CD4-positive, alpha-beta T cell treated with Interleukin-6 for 4 hours (primary cell): ENCODE measurements at regions not wholly inside any gene's neighbourhood (a gene's known extent, or its start where the extent isn't known, plus 50 kb on each side); places are given as distances from the start of the nearest gene placed in this dataset.
"Not testable (repeated sequence)": the region's sequence is repeated elsewhere in the genome, so short reads cannot be mapped to it uniquely, and the experiment has no call there.

Source experiments
- DNase-seq: peaks from one replicate; pipeline ENCODE4 v3.0.0-alpha.2; 2020; ENCODE audit warnings: mixed read lengths

DNA sequence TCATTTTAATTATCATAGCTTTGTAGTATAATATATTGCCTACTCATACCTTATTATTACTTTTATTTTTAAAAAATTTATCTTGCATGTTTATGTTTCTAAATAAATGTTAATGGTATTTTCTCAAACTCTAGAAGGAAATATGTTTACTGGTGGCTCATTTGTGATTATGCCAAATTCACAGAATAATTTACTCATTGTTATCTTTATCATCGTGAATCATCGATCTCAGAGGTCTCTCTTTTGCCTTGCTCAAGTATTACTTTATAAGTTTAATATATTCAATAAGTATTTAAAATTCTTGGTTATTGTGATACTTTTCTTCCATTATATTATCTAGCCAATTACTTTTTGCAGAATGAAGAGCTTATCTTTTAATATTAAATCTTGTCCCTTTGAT, 836.7 kb upstream of the ADAMTS5 start:
- DNase-seq, result no peak

DNA sequence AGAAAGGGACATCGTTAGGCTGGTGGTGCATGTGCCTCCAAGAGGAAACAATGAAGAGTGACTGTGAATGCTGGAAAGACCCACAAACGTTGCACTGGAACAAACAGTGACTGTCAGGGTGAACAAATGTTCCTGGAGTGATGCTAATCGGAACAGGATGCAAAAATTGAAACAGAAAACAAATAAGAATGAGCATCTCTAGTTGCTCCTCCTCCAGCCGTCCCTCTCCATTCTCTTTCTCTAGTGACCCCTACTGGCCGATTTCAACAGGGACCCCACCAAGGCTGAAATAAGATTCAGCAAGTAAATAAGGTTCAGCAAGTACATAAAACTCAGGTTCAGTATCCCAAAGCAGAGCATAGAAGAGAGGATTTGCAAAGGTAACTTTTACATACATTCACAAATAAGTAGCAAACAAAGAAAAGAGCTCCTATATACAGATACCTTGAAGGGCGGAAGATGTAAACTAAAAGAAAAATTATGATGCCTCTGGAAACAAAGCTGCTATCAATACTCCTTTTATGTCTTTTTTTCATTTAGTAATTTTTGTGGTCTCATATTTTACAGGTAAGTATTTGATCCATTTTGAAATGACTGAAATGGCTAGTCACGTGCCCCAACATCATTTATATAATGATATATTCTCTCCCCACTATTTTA, 836.1 kb upstream of the ADAMTS5 start:
- DNase-seq, result no peak

DNA sequence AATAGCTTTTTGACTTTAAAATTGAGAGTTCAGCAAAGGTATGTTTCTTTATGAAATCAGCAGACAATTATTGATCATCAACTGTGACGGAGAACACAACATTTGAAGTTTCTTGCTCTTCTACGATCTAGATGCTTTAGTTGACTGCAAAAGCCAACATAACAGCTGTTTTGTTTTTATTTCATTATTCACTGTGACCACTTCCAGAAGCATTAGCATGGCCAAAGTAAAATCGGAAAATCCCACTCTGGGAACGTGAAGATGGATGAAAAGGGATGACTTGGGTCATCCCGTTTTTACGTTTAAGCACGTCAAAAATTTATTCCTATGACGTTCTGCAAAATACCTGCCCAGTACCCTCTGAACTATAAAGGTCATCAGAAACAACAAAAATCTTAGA, 833.0 kb upstream of the ADAMTS5 start:
- DNase-seq, result no peak

DNA sequence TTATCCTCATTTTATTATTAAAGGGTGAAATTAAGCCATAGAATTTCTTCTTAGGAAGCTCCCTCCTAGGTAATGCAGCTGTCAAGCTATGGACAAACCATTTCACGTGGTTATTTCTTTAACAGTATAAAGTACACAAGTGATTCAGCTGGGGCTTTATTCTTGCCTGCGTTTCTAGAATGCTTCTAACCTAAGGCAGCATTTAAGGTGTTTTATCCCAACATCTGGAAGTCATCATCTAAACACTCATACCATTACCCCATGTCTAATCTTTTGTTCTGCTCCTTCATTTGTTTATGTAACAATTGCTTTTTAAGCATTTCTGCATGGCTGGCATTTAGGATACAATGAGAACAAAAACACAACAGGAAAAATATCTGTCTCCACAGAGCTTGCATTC, 829.2 kb upstream of the ADAMTS5 start:
- DNase-seq, result no peak

DNA sequence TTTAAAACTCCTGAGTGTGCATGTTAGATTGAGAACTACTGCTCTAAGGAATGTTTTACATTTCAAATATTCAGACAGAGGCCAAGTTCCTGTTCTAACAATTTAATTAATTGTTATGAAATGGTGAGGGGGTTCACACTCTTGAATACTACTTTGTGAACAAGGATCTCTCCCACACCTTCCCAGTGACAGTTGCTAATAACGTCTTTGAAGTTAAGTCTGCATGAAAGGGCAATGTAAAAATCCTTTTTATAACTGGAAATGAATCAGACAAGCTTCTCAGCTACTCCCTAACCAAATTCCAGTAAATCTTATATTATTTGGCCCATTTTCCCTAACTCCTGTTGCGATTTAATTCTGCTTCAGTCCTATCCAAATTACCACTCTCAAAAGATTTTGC, 828.5 kb upstream of the ADAMTS5 start:
- DNase-seq, result no peak

DNA sequence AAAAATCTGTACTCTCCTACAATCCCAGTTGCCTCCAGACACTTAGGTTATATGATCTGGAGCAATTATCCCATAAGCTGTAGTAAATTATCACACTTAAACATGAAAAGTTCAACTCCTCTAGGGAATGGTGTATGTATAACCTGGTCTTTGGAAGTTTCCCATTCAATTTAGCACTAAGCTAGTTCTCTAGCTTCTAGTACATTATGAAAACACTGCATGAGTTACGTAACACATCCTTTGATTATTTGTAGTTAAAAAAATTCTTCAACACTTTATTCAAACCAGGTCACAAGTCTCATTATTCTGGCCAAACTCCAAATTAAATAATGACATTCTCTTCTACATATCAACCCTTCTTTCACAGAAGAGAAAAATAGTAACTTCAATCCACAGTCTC, 827.0 kb upstream of the ADAMTS5 start:
- no peak for DNase-seq

DNA sequence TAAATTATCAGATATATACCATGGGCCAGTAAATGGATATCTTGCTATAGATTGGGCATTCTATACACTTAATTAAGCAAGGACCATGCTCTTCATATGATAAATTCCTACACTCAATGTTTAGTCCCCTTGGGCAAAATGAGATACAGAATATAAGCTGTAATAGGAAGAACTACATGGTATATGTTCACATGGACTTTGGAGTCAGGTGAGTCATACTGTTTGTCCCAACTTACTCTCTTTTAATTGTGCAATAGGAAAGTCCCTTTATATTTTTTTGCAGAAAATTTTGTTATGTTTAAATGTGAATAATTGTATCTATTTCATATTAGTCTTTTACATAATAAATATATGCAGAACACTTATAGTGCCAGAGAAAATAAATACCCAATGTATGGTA, 820.2 kb upstream of the ADAMTS5 start:
- DNase-seq, result no peak

DNA sequence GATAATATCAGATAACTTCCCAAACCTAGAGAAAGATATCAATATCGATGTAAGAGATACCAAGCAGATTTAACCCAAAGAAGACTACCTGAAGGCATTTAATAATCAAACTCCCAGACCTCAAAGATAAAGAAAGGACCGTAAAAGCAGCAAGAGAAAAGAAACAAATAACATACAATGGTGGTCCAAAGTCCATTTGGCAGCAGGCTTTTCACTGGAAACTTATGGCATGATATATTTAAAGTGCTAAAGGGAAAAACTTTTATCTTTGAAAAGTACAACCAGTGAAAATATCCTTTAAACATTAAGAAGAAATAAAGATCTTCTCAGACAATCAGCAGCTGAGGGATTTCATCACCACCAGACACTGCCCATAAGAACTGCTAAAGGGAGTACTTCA, 812.7 kb upstream of the ADAMTS5 start:
- no peak for DNase-seq

DNA sequence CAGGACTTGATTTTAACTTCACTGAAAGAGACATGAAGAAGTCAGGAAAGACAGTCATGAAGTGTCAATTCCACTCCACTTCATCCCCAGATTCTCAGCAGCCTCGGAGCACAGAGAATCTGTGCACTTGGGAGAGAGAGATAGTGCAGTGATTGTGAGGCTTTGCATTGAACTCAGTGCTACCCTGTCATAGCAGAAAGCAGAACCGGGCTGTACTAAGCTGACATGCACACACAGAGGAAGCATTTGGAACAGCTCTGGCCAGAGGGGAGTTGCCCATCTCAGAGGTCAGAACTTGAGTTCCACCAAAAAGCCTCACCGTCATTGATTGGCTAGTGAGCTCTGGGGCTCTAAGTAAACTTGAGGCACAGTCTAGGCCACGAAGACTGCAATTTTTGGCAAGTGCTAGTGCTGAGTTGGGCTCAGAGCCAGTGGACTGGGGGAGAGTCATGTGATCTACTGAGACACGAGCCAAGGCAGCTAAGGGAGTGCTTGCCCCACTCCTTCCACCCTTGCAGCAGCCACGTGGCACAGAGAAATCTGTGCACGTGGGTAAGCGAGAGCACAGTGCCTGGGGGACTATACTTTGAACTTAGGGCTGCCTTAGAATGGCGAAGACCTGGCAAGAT, 810.2 kb upstream of the ADAMTS5 start:
- DNase-seq, result no peak

DNA sequence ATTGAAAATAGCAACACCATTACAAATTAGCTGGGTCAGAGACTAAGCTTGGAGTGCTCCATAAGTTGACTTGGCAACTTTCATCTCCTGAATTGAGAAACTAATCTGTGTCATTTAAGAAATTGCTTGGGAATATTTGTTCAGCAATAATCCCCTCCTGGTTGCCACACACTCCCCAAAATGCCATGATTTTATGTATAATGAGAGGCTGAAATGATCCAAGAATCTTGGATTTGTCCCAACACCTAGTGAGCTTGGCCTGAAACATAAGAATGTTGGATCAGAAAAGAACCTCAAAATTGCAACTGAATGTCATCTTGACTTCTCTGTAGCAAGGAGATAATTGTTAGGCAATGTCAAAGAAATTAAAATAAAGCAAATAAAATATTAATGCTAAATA, 805.9 kb upstream of the ADAMTS5 start:
- DNase-seq, result no peak

DNA sequence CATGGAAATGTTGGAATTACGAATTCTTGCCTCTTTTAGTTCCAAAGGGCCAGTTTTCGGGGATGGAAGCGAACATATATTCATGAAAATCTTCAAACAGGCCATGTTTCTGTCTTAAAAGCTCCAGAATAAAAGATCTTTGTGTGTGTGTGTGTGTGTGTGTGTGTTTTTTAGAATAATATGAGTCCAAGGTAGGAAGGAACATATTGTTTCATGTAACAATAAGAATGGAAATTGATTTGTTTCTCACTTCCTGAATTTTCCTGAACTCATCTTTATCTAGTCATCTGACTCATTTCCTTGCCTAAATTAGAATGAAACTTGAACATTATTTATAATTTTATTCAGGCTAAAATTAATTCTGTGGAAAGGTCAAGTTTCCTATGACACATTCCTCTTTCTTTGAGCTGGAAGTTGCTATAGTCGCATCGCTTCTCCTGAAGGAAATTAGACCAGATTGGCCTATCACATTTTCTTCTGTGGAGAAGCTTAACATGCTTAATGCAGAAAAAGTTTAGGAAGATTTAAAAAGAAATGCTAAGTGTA, 805.1 kb upstream of the ADAMTS5 start:
- no peak for DNase-seq

DNA sequence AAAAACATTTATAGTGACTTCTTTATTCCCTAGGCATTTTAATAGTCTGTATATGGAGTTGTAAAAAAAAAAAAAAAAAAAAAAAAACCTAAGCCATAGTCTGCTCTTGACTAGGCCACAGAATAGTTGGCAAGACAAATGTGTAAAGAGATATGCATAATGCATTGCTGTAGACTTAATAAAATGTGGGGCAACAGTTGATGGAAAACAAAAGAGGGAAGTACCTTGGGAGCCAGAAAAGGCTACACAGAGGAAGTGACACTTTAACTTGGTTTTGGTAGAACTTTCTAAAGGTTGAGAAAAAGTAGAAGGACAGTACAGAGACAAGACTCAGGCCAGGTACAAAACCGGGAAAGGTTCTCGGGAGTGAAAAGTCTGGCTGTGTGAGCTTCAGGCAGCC, 802.9 kb upstream of the ADAMTS5 start:
- no peak for DNase-seq

DNA sequence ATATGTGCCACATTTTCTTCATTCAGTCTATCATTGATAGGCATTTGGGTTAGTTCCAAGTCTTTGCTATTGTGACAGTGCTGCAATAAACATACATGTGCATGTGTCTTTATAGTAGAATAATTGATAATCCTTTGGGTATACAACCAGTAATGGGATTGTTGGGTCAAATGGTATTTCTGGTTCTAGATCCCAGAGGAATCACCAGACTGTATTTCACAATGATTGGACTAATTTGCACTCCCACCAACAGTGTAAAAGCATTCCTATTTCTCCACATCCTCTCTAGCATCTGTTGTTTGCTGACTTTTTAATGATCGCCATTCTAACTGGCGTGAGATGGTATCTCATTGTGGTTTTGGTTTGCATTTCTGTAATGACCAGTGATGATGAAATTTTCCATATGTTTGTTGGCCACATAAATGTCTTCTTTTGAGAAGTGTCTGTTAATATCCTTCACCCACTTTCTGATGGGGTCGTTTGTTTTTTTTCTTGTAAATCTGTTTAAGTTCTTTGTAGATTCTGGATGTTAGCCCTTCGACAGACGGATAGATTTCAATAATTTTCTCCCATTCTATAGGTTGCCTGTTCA, 801.3 kb upstream of the ADAMTS5 start:
- DNase-seq, result not testable (repeated sequence)

DNA sequence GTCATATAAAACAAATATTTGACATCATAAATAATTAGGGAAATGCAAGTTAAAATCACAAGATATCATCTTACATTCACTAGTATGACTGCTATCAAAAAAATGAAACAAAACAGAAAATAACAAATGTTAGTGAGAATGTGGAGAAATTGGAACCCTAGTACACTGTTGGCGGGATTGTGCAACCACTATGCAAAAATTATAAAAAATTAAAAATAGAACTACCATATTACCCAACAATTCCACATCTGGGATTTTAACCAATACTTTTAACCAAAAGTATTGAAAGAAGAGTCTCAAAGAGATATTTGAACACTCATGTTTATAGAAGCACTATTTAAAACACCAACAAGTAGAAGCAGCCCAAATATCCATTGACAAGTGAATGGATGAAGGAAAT, 797.2 kb upstream of the ADAMTS5 start:
- DNase-seq, result no peak

DNA sequence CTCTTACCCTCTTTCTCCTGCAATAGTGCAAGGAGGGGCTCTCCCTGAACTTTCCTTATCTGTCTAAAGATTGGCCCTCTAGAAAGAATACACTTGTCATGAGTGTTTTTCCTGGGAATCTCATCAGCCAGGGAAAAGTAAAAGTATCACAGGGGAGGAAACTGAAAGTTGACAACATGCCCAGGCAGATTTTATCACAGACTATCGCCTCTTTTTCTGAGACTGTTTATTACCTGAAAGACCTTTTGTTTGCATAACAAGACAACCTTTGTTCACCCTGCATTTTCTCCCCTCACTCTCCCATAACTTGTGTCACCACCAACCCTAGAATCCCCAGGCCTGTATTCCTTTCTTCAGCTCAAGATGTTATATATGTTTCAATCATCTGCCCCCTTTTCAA, 794.7 kb upstream of the ADAMTS5 start:
- DNase-seq, result no peak

DNA sequence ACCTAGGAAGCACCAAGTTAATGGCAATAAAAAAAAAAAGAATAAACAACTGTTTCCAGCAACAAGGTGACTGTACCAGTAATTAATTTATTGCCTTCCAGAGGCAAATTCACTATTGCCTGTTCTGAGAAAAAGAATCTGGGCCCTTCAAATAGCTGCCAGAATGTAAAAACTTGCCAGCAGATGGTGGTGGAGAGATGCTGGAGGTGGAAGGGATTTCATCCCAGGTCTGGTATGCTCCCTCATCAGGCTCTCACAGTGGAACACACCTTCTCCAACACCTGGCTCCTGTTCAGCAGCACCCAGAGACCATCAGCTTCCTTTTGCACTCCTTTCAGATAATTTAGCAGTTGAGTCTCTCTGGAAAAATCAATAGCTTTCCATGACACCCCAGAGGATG, 792.9 kb upstream of the ADAMTS5 start:
- no peak for DNase-seq

DNA sequence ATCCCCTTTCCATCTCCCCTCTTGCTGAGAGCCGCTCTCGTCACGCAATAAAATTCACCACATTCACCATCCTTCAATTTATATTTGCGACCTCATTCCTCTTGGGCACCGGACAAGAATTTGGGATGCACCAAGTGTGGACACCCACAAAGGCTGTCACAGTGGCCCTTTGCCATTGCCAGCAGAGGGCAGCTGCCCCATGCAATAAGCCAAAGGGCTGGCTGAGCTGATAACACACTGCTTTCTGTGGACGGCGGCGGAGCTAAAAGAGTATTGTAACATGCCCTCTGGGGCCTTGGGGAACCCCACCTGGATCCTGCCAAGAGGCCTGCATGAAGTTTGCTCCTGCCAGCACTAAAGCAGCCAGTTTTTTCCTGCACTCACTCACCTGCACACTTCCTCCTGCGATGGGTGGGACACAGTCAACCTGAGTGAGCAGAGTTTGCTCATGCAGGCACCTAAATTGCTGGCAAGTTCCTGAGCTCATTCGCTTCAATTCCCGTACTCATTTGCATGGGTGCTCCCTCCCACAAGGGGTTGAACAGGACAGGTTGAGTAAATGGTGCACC, 792.3 kb upstream of the ADAMTS5 start:
- DNase-seq, result no peak

DNA sequence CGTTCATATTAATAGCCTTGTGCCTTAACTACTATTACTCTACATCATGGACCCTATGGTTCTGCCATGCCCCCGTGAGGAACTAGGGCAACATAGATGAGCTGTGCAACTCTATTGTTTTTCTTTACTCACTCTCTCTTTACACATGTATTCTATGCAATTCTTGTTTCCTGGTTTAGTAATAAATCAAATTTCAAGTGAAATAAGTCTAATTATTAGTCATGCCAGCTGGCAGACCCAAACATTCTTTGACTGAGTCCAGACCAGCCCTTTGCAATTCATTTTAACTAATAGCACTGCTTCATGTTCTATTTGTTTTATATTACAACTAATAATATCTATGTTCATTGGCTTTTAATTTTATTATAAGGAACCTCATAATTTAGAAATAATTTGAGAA, 789.3 kb upstream of the ADAMTS5 start:
- DNase-seq, result no peak

DNA sequence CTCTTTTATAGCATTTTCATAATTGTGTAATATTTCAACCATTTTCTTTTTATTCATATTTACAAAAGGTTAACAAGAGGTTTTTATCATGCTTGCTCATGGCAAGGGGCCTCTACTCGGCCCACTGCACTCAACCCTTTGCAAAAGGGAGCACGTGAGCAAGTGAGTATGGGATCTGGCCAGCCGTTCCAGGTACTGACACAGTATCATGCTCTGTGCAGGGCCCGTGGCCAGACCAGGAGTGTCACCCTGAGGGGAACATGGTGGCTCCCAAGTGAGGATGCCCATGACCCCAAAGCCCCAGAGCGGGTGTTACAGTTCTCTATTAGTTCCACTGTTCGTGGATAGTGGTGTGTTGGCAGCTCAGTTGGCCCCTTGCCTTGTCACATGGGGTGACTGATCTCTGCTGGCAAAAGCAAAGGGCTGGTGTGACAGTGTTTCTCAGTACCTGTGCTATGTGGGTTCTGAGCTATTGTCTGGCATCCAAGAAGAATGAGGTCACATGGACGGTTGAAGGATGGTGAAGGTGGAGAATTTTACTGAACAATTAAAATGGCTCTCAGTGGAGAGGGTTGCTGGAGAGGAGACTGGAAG, 777.2 kb upstream of the ADAMTS5 start:
- DNase-seq, result no peak

DNA sequence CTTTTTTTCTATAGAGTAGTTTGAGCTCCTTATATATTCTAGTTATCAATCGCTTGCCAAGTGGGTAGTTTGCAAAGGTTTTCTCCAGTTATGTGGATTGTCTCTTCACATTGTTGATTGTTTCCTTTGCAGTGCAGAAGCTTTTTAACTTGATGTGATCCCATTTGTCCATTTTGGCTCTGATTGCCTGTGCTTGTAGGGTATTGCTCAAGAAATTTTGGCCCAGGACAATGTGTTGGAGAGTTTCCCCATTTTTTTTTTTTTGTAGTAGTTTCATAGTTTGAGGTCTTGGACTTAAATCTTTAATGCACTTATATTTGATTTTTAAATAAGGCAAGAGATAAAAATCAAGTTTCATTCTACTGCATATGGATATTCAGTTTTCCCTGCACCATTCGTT, 774.8 kb upstream of the ADAMTS5 start:
- DNase-seq, result no peak

DNA sequence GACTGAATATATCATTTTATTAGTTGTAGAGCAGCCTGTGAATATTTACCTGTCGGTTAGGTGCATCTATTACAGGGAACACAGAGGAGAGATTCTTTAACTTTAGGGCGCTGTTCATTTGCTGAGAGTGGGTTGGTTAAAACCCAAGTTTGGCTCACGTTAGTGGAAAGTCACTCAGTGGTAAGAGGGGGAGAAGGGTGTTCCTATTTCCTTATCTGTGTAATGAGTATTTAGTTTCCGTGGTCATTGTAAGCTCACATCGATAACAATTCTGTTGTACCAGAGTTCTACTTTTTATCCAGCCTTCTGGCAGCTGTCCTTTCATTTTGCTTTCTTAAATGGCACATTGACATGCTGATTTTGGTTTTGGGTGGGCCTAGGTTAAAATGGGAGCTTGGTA, 773.2 kb upstream of the ADAMTS5 start:
- no peak for DNase-seq

DNA sequence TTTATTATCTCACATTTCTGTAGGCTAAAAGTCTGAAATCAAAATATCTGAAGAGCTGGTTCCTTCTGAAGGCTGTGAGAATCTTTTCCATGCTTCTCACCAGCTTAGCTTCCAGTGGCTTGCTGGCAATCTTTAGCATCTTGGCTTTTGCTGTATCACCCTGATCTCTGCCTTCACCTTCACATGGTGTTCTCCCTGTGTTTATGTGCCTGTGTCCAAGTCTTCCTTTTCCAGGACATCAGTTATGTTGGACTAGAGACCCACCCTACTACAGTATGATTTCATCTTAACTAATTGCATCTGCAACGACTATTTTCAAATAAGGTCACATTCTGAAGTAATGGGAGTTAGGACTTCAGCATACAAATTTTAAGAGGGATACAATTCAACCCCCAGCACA, 772.3 kb upstream of the ADAMTS5 start:
- no peak for DNase-seq

DNA sequence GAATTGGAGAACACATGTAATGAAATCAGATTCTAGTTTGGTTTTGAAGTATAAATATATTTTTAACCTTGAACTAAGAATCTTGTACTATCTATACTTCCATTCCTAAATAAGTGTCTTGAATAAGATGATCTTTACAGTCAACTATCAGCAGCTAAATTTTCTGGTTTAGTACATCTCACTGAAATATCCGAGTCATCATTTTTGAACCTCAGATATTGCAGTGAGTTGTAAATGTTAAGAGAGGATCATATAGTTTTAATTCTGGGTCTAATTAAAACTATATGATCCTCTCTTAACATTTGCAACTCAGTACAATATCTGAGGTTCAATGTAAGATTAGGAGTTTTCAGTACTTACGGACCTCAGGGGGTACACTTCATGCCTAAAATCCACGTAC, 768.8 kb upstream of the ADAMTS5 start:
- DNase-seq, result no peak

DNA sequence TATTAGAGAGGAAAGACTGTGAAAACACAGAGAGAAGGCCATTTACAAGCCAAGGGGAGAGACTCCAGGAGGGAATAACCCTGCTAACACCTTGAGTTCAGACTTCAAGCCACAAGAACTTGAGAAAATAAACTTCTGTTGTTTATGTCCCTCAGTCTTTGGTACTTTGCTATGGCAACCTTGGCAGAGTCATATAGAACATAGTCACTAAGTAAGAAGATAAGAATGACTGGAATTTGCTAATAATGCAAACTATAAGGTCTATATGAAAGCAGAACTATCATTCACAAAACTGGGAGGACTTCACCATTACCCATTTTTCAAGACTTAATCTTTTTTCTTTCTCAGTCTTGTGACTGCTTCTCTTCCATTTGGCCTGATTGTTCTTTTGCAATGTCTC, 767.3 kb upstream of the ADAMTS5 start:
- no peak for DNase-seq
